Right renal cortex interstitium (tissue), 3 donors: ENCODE measurements at regions not wholly inside any gene's neighbourhood (a gene's known extent, or its start where the extent isn't known, plus 50 kb on each side); places are given as distances from the start of the nearest gene placed in this dataset.
"Not testable (repeated sequence)": the region's sequence is repeated elsewhere in the genome, so short reads cannot be mapped to it uniquely, and the experiment has no call there.

Source experiments
- DNase-seq, 3 donors: peaks; one replicate each; pipeline ENCODE4 v3.0.0-alpha.2; 2013; ENCODE audit warnings: low read depth in 3 of 3, low spot score in 2 of 3

DNA sequence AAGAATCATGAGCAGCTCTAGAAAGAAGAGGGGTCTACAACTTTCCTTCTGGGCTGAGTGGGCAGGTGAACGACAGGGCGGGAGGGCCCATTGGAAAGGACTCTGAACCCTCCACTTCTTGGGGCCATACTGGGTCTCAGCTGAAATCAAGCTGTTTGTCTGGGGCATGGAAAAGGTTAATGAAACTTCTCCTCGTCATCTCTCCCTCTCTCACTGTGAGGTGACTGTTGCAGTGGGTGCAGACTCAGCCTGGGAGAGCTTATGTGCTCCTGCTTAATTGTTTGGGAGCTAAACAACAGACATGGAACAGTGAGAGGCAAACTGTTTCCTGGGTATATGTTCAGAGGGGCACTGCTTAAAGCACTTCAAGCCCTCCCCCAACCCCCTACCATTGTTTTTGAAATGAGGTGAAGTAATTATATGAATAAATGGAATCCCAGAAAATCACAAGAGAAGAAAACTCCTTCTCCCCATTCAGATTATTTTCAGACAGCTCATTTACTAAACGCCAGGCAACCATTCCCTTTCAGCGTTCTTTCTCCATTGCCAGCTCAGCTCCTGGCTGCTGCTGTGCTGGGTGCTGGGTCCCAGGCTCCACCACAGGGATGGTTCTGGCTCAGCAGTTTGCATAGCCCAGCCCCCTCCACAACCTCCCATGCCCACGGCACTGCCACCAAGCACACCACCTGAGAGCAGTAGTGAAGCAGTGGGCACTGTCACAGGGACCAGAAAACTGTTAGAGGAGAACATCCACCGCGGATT is 444.9 kb upstream of the TBL1XR1 start:
- DNase-seq, result no peak

- no peak for DNase-seq
These were observed 445.5 kb upstream of the TBL1XR1 start for GRCh38 chr3:177642804-177643125.

DNA sequence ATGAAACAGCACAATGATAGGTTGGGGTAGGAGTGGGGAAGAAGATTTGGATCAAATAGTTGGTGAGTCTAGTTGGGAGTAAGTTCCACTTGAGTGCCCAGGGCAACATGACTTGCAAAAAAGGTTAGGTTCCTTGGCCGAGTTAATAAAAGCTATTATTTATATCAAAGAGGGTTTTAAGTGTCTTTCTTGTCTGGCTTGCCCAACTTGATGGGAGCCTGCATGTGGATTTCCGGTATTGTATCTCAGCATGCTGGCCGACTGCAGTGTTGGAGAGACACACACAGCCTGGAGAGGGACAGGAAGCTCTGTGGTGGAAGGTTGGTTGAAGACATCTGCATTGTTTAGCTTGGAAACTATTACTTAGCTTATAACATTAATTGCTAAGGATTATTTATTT is 449.5 kb upstream of the TBL1XR1 start:
- no peak for DNase-seq

DNA sequence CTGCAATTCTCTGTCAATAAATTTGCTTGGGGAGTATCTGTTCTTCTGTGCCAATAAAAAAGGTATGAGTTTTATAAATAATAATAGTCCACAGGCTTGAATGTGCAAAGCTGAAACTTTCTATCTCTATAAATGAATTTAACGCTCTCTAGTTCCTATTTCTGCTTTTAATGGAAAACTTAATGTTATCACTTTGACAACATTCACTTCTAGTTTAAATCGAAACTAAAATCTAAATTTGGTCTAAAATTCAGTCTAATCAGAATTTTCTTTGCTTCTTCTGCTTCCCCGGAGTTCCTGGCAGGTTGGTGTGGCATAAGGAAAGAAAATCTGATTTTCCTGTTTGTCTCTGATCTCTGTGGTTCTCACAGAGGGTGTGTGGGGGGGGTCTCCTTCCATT is 450.1 kb upstream of the TBL1XR1 start:
- DNase-seq, result no peak

DNA sequence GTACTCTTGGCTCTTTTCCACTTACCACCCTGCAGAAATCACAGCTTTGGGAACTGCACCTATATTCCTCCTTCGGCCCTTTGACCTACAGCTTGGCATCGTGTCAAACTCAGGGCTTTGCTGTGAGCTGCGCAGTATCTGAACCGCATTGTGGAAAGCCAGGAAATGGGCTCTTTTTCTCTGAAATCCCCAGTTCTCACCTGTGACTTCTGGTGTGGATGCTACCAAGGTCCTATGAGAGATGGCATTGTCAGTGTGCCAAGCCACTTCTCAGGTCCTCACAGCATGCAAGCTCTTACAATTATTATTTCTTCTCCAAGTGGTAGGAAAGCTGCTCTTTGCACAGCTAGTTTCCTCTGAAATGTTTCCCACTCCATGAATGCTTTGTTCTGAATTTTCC is 450.6 kb upstream of the TBL1XR1 start:
- no peak for DNase-seq

DNA sequence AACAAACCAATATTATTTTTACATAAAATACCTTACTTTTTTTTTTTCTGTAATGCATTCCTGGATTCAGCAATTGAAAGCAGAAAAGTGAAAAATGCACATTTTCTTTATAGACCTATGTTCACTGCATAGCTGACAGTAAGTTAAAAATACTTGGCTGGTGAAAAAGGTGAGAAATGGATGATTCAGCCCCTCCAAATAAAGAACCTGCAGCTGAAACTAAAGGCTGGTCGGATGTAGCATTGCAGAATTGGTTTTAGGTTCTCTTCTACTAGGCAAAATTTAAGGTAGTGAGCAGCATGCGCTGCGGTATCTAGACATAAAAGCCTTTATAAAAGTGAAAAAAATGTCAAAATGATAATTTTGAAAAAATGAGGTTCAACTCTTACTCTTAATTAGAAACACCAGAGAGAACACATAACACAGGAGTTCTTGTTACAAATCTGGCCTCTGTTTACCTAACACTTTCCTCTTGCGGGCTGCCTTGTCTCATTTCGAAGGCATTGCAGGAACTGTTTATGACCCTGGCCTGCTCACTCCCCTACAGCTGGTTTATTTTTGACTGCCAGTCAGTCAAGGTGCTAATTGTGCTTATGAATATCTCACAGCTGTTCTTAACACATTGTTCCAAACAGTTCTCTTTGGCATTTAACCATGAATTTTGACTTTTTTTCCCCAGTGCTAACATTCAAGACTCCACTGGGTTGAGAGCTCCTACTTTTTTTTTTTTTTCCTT is 455.4 kb upstream of the TBL1XR1 start:
- no peak for DNase-seq

- DNase-seq, result no peak
These were observed 460.0 kb upstream of the TBL1XR1 start for GRCh38 chr3:177657243-177657642.

GRCh38 chr3:177658354-177658753 is 461.1 kb upstream of the TBL1XR1 start:
- no peak for DNase-seq

DNA sequence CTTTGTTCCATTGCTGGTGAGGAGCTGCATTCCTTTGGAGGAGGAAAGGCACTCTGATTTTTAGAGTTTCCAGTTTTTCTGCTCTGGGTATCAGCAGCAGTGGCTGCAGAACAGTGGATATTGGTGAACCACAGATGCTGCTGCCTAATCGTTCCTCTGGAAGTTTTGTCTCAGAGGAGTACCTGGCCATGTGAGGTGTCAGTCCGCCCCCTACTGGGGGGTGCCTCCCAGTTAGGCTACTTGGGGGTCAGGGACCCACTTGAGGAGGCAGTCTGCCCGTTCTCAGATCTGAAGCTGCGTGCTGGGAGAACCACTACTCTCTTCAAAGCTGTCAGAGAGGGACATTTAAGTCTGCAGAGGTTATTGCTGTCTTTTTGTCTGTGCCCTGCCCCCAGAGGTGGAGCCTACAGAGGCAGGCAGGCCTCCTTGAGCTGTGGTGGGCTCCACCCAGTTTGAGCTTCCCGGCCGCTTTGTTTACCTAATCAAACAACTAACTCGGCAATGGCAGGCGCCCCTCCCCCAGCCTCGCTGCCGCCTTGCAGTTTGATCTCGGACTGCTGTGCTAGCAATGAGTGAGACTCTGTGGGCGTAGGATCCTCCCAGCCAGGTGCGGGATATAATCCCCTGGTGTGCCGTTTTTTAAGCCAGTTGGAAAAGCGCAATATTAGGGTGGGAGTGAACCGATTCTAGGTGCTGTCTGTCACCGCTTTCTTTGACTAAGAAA is 467.3 kb upstream of the TBL1XR1 start:
- DNase-seq, result not testable (repeated sequence)

- no peak for DNase-seq
These were observed 468.0 kb upstream of the TBL1XR1 start for GRCh38 chr3:177665122-177665808.

- no peak for DNase-seq
These were observed 475.1 kb upstream of the TBL1XR1 start for GRCh38 chr3:177672252-177672911.

GRCh38 chr3:177673112-177673914 is 476.0 kb upstream of the TBL1XR1 start:
- DNase-seq, result no peak

- DNase-seq, result no peak
These were observed 476.9 kb upstream of the TBL1XR1 start for GRCh38 chr3:177674186-177674585.

- DNase-seq, result no peak
These were observed 478.9 kb upstream of the TBL1XR1 start for GRCh38 chr3:177676148-177676547.

- no peak for DNase-seq
These were observed 479.8 kb upstream of the TBL1XR1 start for GRCh38 chr3:177676947-177677587.

GRCh38 chr3:177679568-177680471 is 482.5 kb upstream of the TBL1XR1 start:
- no peak for DNase-seq

DNA sequence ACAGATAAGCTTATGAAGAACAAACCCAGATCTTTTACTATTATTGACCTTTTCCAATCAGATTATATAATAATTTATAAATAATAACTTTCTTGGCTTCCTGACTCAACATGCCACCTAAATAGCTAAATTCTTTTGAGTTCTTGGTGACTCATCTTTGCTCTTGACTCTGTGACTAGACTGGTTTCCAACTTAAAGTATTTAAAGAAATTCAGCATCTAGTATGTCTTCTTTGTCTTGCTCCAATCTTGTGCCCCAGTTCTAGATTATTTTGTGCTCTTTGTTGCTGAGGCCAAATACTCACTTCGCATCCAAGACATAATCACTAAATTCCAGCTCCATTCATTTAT is 483.2 kb upstream of the TBL1XR1 start:
- no peak for DNase-seq

DNA sequence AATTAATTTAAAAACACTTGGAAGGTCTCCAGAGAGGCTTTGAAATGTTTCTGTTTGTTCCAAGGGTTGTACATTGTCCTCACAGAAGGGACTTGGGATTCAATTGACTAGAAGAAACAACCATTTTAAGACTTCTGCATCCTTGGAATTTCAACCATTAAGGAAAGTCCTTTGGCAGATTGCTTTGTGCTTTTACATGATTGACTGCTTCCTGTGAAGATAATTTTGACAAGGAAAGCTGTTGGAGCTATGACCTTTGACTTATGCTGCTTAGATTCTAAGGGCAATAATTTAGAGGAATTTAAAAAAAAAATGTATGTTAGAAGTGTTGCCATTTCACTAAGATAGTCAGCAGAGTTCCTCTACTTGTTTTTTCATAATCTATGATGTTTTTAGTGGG is 483.9 kb upstream of the TBL1XR1 start:
- no peak for DNase-seq
